NCI-H2029 treated with DMSO at 0.1 percent for 48 hours (cell line): ENCODE measurements at regions not wholly inside any gene's neighbourhood (a gene's known extent, or its start where the extent isn't known, plus 50 kb on each side); places are given as distances from the start of the nearest gene placed in this dataset.
"Not testable (repeated sequence)": the region's sequence is repeated elsewhere in the genome, so short reads cannot be mapped to it uniquely, and the experiment has no call there.

ENCODE experiments used
- DNase-seq: peaks from one replicate; lab custom pipeline; 2025; lab: John Stamatoyannopoulos, UW

- DNase-seq: no peak
Measured at GRCh38 chr1:105608713-105609112, 1447.8 kb upstream of the PRMT6 start.

- no peak for DNase-seq
Measured at GRCh38 chr1:105626276-105626987, 1430.0 kb upstream of the PRMT6 start.

- not testable (repeated sequence) for DNase-seq
Measured at GRCh38 chr1:105631153-105631744, 1425.2 kb upstream of the PRMT6 start.

- DNase-seq: no peak
Measured at GRCh38 chr1:105632342-105633196, 1423.9 kb upstream of the PRMT6 start.

- no peak for DNase-seq
Measured at GRCh38 chr1:105636052-105636451, 1420.4 kb upstream of the PRMT6 start.

GRCh38 chr1:105641407-105641806 is 1415.1 kb upstream of the PRMT6 start:
- no peak for DNase-seq

- no peak for DNase-seq
Measured at GRCh38 chr1:105652109-105652508, 1404.4 kb upstream of the PRMT6 start.

GRCh38 chr1:105655032-105655431 is 1401.4 kb upstream of the PRMT6 start:
- DNase-seq: no peak

- no peak for DNase-seq
Measured at GRCh38 chr1:105664495-105664894, 1392.0 kb upstream of the PRMT6 start.

- DNase-seq: no peak
Measured at GRCh38 chr1:105678334-105678733, 1378.1 kb upstream of the PRMT6 start.

- no peak for DNase-seq
Measured at GRCh38 chr1:105684714-105685113, 1371.8 kb upstream of the PRMT6 start.

- no peak for DNase-seq
Measured at GRCh38 chr1:105686026-105686425, 1370.4 kb upstream of the PRMT6 start.

GRCh38 chr1:105686874-105687690 is 1369.4 kb upstream of the PRMT6 start:
- DNase-seq: no peak

GRCh38 chr1:105700723-105701122 is 1355.8 kb upstream of the PRMT6 start:
- DNase-seq: no peak

- DNase-seq: no peak
Measured at GRCh38 chr1:105724286-105724685, 1332.2 kb upstream of the PRMT6 start.

- no peak for DNase-seq
Measured at GRCh38 chr1:105730701-105731100, 1325.8 kb upstream of the PRMT6 start.

- no peak for DNase-seq
Measured at GRCh38 chr1:105736349-105736748, 1320.1 kb upstream of the PRMT6 start.

GRCh38 chr1:105779727-105780126 is 1276.7 kb upstream of the PRMT6 start:
- no peak for DNase-seq

GRCh38 chr1:105785021-105785420 is 1271.5 kb upstream of the PRMT6 start:
- no peak for DNase-seq

GRCh38 chr1:105793536-105794146 is 1262.8 kb upstream of the PRMT6 start:
- DNase-seq: peak; percentile 44

- no peak for DNase-seq
Measured at GRCh38 chr1:105795741-105796140, 1260.7 kb upstream of the PRMT6 start.
